Mesendoderm (in vitro differentiated cells): ENCODE measurements at regions not wholly inside any gene's neighbourhood (a gene's known extent, or its start where the extent isn't known, plus 50 kb on each side); places are given as distances from the start of the nearest gene placed in this dataset.

ENCODE experiments used
- DNase-seq: peaks from one replicate; pipeline ENCODE4 v3.0.0; 2013
- H2AK5ac ChIP-seq: 2 replicates; pipeline ENCODE4 v1.6.1; 2013; ENCODE audit warnings: low read length, inconsistent platforms
- H2BK120ac ChIP-seq: 2 replicates; pipeline ENCODE4 v1.6.1; 2013; ENCODE audit warnings: low read depth, mild to moderate bottlenecking, low read length, moderate library complexity, mixed read lengths
- H2BK15ac ChIP-seq: replicated peaks from 2 replicates; pipeline ENCODE4 v1.6.1; 2013; ENCODE audit warnings: low read depth, mild to moderate bottlenecking, moderate library complexity
- H2BK5ac ChIP-seq: 2 replicates; pipeline ENCODE4 v1.6.1; 2013; ENCODE audit warnings: low read length, inconsistent platforms
- H3K18ac ChIP-seq: 2 replicates; pipeline ENCODE4 v1.6.1; 2013; ENCODE audit warnings: mild to moderate bottlenecking, low read length, mixed read lengths
- H3K23ac ChIP-seq: one replicate; pipeline ENCODE4 v1.6.1; 2013; ENCODE audit warnings: low read length
- H3K27ac ChIP-seq: 2 replicates; pipeline ENCODE4 v1.5.1; 2013; ENCODE audit warnings: low read depth, mild to moderate bottlenecking, inconsistent platforms, low read length, moderate library complexity
- H3K27me3 ChIP-seq: 2 replicates; pipeline ENCODE4 v1.6.1; 2013; ENCODE audit warnings: low read length, control low read depth, mild to moderate bottlenecking, inconsistent platforms; ENCODE audit not compliant: insufficient read depth, poor library complexity
- H3K36me3 ChIP-seq: 2 replicates; pipeline ENCODE4 v1.6.1; 2013; ENCODE audit warnings: low read length, inconsistent platforms; ENCODE audit not compliant: control insufficient read depth, insufficient read depth
- H3K4ac ChIP-seq: one replicate; pipeline ENCODE4 v1.6.1; 2013; ENCODE audit warnings: low read depth, mild to moderate bottlenecking, low read length, moderate library complexity
- H3K4me1 ChIP-seq: 2 replicates; pipeline ENCODE4 v1.6.1; 2013; ENCODE audit warnings: low read depth, low read length, inconsistent platforms; ENCODE audit not compliant: control insufficient read depth
- H3K4me2 ChIP-seq: 2 replicates; pipeline ENCODE4 v1.6.1; 2013; ENCODE audit warnings: low read length
- H3K4me3 ChIP-seq: 2 replicates; pipeline ENCODE4 v1.5.1; 2013; ENCODE audit warnings: mild to moderate bottlenecking, low read length
- H3K56ac ChIP-seq: one replicate; pipeline ENCODE4 v1.6.1; 2013; ENCODE audit warnings: low read length
- H3K79me1 ChIP-seq: 2 replicates; pipeline ENCODE4 v1.6.1; 2013; ENCODE audit warnings: low read length, inconsistent platforms
- H3K79me2 ChIP-seq: 2 replicates; pipeline ENCODE4 v1.6.1; 2013; ENCODE audit warnings: mild to moderate bottlenecking, low read length; ENCODE audit not compliant: control insufficient read depth, insufficient read depth
- H3K9ac ChIP-seq: 2 replicates; pipeline ENCODE4 v1.6.1; 2013; ENCODE audit warnings: low read length, inconsistent platforms
- H4K5ac ChIP-seq: one replicate; pipeline ENCODE4 v1.6.1; 2013; ENCODE audit warnings: low read length
- H4K8ac ChIP-seq: one replicate; pipeline ENCODE4 v1.6.1; 2013; ENCODE audit warnings: low read depth, mild to moderate bottlenecking, control low read depth, low read length, moderate library complexity
- WGBS: extraction: QIAGEN DNeasy Blood & Tissue Kit; methylation state at CpG from one replicate; pipeline ENCODE4 v1.1.7; 2013; ENCODE audit warnings: low lambda C conversion rate, missing lambda C conversion rate; ENCODE audit not compliant: insufficient coverage; ENCODE audit errors: extremely low coverage; 5-methylcytosine and 5-hydroxymethylcytosine counted together

DNA sequence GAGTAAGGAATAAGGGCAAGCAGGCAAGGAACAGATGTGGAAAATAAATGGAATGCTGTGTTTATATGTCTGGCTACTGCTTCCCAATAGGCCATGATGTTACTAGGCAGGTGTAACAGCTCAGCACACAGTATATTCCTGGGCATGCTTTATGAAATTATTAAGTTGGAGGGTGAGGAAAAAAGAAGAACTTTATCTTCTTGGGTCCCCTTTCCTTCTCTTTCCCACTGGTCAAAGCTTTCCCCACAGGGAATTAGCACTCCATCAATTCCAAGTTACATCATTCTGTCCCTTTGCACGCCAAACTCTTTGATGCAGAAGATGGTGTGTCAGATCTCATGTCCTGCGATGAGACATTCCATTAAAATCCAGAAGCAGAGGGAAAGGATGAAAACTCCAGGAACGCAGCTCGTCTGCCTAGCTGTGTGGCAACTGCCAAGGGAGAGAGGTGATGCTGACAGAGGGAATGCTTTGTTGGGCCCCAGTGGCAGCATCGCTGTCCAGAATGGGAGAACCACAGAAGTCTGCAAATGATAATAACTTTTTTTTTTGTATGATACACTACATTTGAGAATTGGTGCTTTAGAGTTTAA lies 447.3 kb upstream of the ARRDC3 start:
- H3K4me1 ChIP-seq, result no peaks in the 10 kb centered on the region
- no peaks in the 10 kb centered on the region for H3K36me3 ChIP-seq
- no peak overlapping the region for H3K4me2 ChIP-seq
- WGBS, result no CpG with 5 or more reads among the region's 5 CpGs
- no peak overlapping the region for H4K8ac ChIP-seq
- no peaks in the 10 kb centered on the region for H3K79me2 ChIP-seq
- no peak overlapping the region for H2BK120ac ChIP-seq
- no peak overlapping the region for H3K23ac ChIP-seq
- H2BK15ac ChIP-seq, result no peak overlapping the region
- no peak overlapping the region for H3K4ac ChIP-seq
- H3K4me3 ChIP-seq, result no peak overlapping the region
- DNase-seq, result no peak
- no peak overlapping the region for H4K5ac ChIP-seq
- no peak overlapping the region for H3K9ac ChIP-seq
- H2BK5ac ChIP-seq, result no peak overlapping the region
- no peak overlapping the region for H3K27ac ChIP-seq
- H3K18ac ChIP-seq, result no peak overlapping the region
- H3K56ac ChIP-seq, result no peak overlapping the region
- H2AK5ac ChIP-seq, result no peak overlapping the region
- no peaks in the 10 kb centered on the region for H3K27me3 ChIP-seq
- H3K79me1 ChIP-seq, result no peaks in the 10 kb centered on the region

DNA sequence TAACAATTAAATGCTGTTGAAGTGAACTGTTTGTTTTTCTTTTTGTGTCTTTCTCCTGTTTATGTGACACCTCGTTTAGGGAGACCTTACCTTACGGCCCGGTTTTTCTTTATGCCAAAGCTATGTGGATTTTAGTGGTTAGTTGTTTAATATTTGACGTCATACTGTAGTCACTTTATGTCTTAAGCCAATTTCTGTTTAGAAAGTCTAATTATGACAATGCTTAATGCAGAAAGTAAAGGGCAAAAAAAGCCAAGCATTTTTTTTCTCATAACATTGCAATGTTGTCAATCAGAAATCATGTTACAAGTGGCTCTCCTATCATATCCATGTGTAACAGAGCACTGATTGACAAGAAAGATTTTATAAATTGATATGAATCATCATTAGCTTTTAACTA lies 442.5 kb upstream of the ARRDC3 start:
- WGBS, result no CpG with 5 or more reads among the region's 4 CpGs
- H2AK5ac ChIP-seq, result no peak overlapping the region

DNA sequence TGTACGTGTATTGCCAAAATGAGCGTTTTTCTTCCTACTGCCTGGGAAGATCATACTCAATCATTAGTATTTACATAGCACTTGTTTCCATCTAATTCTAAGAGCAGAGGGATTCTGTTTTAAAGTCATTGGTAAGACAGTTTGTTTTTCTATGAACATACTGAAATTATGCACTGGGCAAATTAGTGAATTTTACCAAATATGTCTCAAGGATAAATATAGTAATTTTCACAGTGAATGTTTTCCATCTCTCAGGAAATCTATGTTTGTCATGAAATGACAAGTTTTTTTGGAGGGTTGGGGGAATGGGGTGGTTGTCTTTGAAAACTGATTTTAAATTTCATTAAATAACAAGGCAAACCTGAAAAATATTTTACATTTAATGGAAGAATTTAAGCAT lies 441.3 kb upstream of the ARRDC3 start:
- Histone ChIP-seq H2BK15ac (no peak overlapping the region), H2BK120ac (no peak overlapping the region), H3K27ac (no peak overlapping the region), H4K5ac (no peak overlapping the region), H2BK5ac (no peak overlapping the region), H3K79me2 (no peaks in the 10 kb centered on the region), H3K23ac (no peak overlapping the region), H3K79me1 (no peaks in the 10 kb centered on the region), H3K36me3 (no peaks in the 10 kb centered on the region), H3K4me3 (no peak overlapping the region), H2AK5ac (no peak overlapping the region), H3K4ac (no peak overlapping the region), H3K4me2 (no peak overlapping the region), H3K9ac (no peak overlapping the region), H4K8ac (no peak overlapping the region), H3K18ac (no peak overlapping the region), H3K56ac (no peak overlapping the region), H3K4me1 (no peaks in the 10 kb centered on the region), H3K27me3 (no peaks in the 10 kb centered on the region)
- DNase-seq, result no peak
- WGBS, result no CpG with 5 or more reads among the region's 2 CpGs

More for the DNA sequence above, 442.5 kb upstream of the ARRDC3 start:
- Histone ChIP-seq H4K8ac (no peak overlapping the region), H2BK120ac (no peak overlapping the region), H3K4ac (no peak overlapping the region), H3K27me3 (no peaks in the 10 kb centered on the region), H3K4me2 (no peak overlapping the region), H3K36me3 (no peaks in the 10 kb centered on the region), H2BK5ac (no peak overlapping the region), H3K4me3 (no peak overlapping the region), H3K4me1 (no peaks in the 10 kb centered on the region), H3K23ac (no peak overlapping the region), H3K79me1 (no peaks in the 10 kb centered on the region), H3K27ac (no peak overlapping the region), H3K18ac (no peak overlapping the region), H4K5ac (no peak overlapping the region), H3K79me2 (no peaks in the 10 kb centered on the region), H2BK15ac (no peak overlapping the region), H3K56ac (no peak overlapping the region), H3K9ac (no peak overlapping the region)
- DNase-seq, result no peak

DNA sequence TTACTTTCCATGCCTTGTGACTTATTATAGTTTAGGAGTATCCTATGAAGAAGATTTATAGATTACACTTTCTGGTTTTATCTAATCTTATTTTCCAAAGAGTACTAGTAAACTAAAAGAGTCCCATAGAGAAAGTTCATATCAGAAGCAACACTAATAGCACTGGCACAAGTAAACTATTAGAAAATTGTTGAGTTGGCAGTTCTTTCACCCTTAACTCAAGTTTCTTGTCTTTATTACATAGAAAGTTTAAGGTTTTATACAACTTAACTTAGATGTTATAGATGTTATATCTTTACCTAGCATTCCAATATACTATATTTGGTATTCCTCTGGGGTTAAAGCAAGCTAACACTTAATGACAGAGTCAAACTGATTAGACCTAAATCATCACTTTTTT lies 437.8 kb upstream of the ARRDC3 start:
- no peak overlapping the region for H3K18ac ChIP-seq
- H2AK5ac ChIP-seq, result no peak overlapping the region
- H4K5ac ChIP-seq, result no peak overlapping the region

DNA sequence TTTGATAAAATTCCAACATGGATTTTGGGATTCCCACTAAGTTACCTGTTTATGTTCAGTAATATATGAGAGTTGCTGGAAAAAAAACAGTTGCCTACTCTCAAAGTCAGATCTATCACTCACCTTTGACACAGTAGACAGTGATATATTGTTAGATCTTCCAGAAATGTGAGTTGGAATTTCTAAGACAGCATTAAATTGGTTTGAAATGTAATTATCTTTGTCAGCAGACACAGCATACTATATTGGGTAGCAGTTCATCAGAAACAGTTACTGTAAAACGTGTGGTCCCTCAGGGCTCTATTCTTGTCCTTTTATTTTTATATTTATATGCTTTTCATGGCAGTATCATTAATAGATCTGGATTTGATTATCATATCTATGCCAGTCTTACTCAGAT lies 433.6 kb upstream of the ARRDC3 start:
- Histone ChIP-seq H3K4me2 (no peak overlapping the region), H3K27me3 (no peaks in the 10 kb centered on the region), H3K9ac (no peak overlapping the region), H3K23ac (no peak overlapping the region), H3K27ac (no peak overlapping the region), H3K4me1 (no peaks in the 10 kb centered on the region), H3K18ac (no peak overlapping the region), H2BK5ac (no peak overlapping the region), H2BK120ac (no peak overlapping the region), H2AK5ac (no peak overlapping the region), H3K56ac (no peak overlapping the region), H3K79me2 (no peaks in the 10 kb centered on the region), H3K79me1 (no peaks in the 10 kb centered on the region), H2BK15ac (no peak overlapping the region), H4K8ac (no peak overlapping the region), H3K4me3 (no peak overlapping the region), H4K5ac (no peak overlapping the region), H3K36me3 (no peaks in the 10 kb centered on the region), H3K4ac (no peak overlapping the region)
- WGBS, result no CpG with 5 or more reads among the region's 1 CpG
- no peak for DNase-seq

More for the DNA sequence above, 437.8 kb upstream of the ARRDC3 start:
- no peaks in the 10 kb centered on the region for H3K79me2 ChIP-seq
- no peak overlapping the region for H2BK15ac ChIP-seq
- H3K4me2 ChIP-seq, result no peak overlapping the region
- no peak overlapping the region for H4K8ac ChIP-seq
- no peak for DNase-seq
- no peak overlapping the region for H2BK5ac ChIP-seq
- H3K56ac ChIP-seq, result no peak overlapping the region
- H3K23ac ChIP-seq, result no peak overlapping the region
- H3K4me3 ChIP-seq, result no peak overlapping the region
- no peaks in the 10 kb centered on the region for H3K36me3 ChIP-seq
- H3K4me1 ChIP-seq, result no peaks in the 10 kb centered on the region
- H3K79me1 ChIP-seq, result no peaks in the 10 kb centered on the region
- no peak overlapping the region for H2BK120ac ChIP-seq
- no peak overlapping the region for H3K9ac ChIP-seq
- no peaks in the 10 kb centered on the region for H3K27me3 ChIP-seq
- no peak overlapping the region for H3K27ac ChIP-seq
- no peak overlapping the region for H3K4ac ChIP-seq

DNA sequence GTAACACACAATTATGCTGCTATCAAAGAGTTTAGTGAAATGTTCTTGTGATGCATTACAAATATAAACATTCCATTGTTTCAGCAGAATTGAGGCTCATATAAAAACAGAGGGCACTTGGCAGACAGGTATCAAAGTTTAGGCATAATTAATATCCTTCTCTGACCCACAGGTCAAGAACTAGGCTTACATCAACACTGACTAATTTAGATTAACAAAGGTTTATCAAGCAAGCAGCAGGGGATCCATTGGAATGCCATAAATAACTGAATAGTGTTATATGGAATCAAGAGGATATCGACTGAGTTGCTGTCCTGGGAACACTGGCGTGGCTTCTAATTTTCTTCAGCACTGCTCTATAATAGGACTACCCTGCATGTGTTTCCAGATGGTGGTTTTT lies 414.5 kb upstream of the ARRDC3 start:
- Histone ChIP-seq H3K4me3 (no peak overlapping the region), H3K9ac (no peak overlapping the region), H3K4ac (no peak overlapping the region), H3K56ac (no peak overlapping the region), H3K79me1 (no peaks in the 10 kb centered on the region), H4K5ac (no peak overlapping the region), H2AK5ac (no peak overlapping the region), H3K23ac (no peak overlapping the region), H3K79me2 (no peaks in the 10 kb centered on the region), H3K4me2 (no peak overlapping the region), H3K27me3 (no peaks in the 10 kb centered on the region), H2BK120ac (no peak overlapping the region), H2BK15ac (no peak overlapping the region), H3K18ac (no peak overlapping the region), H3K36me3 (no peaks in the 10 kb centered on the region), H2BK5ac (no peak overlapping the region), H4K8ac (no peak overlapping the region), H3K27ac (no peak overlapping the region), H3K4me1 (peaks cover 2% of the 10 kb centered on the region)
- WGBS, result no CpG with 5 or more reads among the region's 2 CpGs
- peak; percentile 84 for DNase-seq
